ENCODE measurements at regions not wholly inside any gene's neighbourhood (a gene's known extent, or its start where the extent isn't known, plus 50 kb on each side); places are given as distances from the start of the nearest gene placed in this dataset.
A peak's percentile ranks its signal among the peaks of the same experiment; 100 is the strongest.

DNA sequence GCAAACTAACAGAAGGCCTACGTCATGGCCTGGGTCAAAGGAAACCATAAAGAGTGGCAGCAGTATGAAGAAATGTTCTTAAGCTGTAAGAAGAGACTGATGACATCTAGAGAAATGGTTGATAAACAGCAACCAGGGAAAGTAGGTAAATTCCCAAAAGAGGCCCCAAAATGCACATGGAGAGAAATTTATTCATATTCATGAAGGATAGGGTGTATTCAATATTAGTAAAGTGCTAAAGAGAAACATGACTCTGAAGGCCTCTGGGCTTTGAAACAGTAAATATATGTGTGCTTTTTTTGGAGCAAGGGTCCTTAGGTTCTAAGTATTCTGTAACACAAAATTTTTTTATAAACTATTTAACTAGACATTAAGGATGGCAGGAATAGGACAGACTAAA, 149.7 kb upstream of the GRIA1 start:
- no peak for DNase-seq (ENCODE audit: insufficient read length)
- TF ChIP-seq POLR2AphosphoS5 (IDR thresholded peaks at IDR 0.05; ENCODE audit: low read depth, low read length) (no peak), TAF1 (IDR thresholded peaks at IDR 0.05; ENCODE audit: borderline replicate concordance, low read depth, low read length) (no peak)
- FAIRE-seq, result no peak

GRCh38 chr5:153342487-153342886, 148.0 kb upstream of the GRIA1 start:
- FAIRE-seq, result no peak
- TF ChIP-seq TAF1 (IDR thresholded peaks at IDR 0.05; ENCODE audit: borderline replicate concordance, low read depth, low read length) (no peak), POLR2A (IDR thresholded peaks at IDR 0.05; ENCODE audit: low read depth, low read length) (no peak), POLR2AphosphoS5 (IDR thresholded peaks at IDR 0.05; ENCODE audit: low read depth, low read length) (no peak)
- no peak for DNase-seq (ENCODE audit: insufficient read length)

DNA sequence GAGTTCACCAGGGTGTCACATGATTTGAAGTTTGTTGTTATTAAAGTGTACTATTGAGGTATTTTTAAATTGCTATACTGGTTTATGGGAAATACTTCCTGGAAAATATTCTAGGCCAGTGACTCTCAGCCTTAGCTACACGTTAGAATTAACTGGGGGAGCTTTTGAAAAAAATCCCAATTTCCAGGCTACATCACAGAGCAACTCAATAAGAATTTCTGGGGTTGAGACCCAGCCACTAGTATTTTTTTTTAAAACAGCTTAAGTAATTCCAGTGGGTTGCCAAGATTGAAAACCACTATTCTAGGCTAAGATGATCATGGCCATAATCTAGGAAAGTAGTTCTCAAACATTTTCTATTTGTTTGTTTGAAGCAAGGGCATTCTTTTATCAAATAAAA, 142.9 kb upstream of the GRIA1 start:
- DNase-seq (ENCODE audit: insufficient read length), result no peak
- no peak for FAIRE-seq
- TF ChIP-seq POLR2AphosphoS5 (IDR thresholded peaks at IDR 0.05; ENCODE audit: low read depth, low read length) (no peak), POLR2A (IDR thresholded peaks at IDR 0.05; ENCODE audit: low read depth, low read length) (no peak), TAF1 (IDR thresholded peaks at IDR 0.05; ENCODE audit: borderline replicate concordance, low read depth, low read length) (no peak)

- no peak for TF ChIP-seq POLR2A (IDR thresholded peaks at IDR 0.05; ENCODE audit: low read depth, low read length)
- TF ChIP-seq POLR2AphosphoS5 (IDR thresholded peaks at IDR 0.05; ENCODE audit: low read depth, low read length), result no peak
- no peak for TF ChIP-seq TAF1 (IDR thresholded peaks at IDR 0.05; ENCODE audit: borderline replicate concordance, low read depth, low read length)
- no peak for DNase-seq (ENCODE audit: insufficient read length)
- FAIRE-seq, result no peak
Observed at GRCh38 chr5:153350175-153350883, 140.1 kb upstream of the GRIA1 start.

DNA sequence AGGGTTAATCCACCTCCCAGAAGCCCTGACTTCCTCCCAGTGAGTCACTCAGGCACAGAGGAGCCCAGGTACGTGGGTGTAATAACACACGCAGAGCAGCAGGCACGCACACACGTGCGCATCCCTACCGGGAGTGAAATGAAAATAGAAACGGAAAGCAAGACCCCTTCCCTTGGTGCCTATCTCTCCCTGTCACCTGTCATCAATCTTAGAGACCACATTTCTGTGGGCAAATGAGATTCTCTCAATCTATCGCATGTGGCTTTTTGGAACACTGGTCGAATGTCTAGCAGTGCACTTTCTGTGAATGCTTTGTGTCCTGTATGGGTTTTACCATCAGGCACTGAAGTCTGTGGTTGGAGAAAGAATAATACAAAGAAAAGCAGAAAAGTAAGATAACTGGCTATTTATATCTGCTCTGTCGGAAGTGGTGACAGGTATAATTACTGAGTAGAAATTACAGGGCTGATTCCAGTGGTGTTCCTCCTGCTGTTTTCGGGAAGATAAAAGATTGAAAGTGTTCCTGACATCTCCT, 137.7 kb upstream of the GRIA1 start:
- peak; percentile 4 for DNase-seq (ENCODE audit: insufficient read length)
- peak; percentile 86 for FAIRE-seq
- TF ChIP-seq POLR2AphosphoS5 (IDR thresholded peaks at IDR 0.05; ENCODE audit: low read depth, low read length) (no peak), TAF1 (IDR thresholded peaks at IDR 0.05; ENCODE audit: borderline replicate concordance, low read depth, low read length) (no peak), POLR2A (IDR thresholded peaks at IDR 0.05; ENCODE audit: low read depth, low read length) (no peak)

DNA sequence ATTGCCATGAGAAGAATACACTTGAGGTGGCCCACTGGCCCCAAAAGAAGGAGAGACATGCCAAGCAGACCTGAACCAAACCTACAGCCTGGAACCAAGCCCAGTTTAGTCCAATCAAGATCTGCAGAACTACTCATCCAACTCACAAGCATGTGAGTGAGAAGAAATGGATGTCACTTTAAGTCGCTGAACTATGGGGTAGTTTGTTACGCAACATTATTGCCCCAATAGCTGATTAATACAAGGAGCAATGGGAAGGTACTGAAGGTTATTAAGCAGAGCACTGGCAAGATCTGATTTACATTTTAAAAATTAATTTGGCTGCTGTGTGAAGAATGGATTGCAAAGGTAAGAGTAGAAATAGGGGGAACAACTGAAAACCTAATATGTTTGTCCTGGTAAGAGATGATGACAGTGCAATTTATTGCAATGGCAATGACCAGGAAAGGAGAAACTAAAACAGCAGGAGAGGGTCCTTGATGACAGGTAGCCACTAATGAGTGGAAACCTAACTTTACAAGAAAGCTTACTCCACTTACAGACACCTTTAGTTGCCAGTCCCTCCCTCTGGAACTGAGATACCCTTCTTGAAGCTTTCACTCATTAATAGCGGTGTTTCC, 132.9 kb upstream of the GRIA1 start:
- FAIRE-seq, result no peak
- TF ChIP-seq POLR2A (IDR thresholded peaks at IDR 0.05; ENCODE audit: low read depth, low read length), result no peak
- TF ChIP-seq TAF1 (IDR thresholded peaks at IDR 0.05; ENCODE audit: borderline replicate concordance, low read depth, low read length), result no peak
- no peak for TF ChIP-seq POLR2AphosphoS5 (IDR thresholded peaks at IDR 0.05; ENCODE audit: low read depth, low read length)
- DNase-seq (ENCODE audit: insufficient read length), result no peak

- TF ChIP-seq TAF1 (IDR thresholded peaks at IDR 0.05; ENCODE audit: borderline replicate concordance, low read depth, low read length) (no peak), POLR2A (IDR thresholded peaks at IDR 0.05; ENCODE audit: low read depth, low read length) (no peak), POLR2AphosphoS5 (IDR thresholded peaks at IDR 0.05; ENCODE audit: low read depth, low read length) (no peak)
- peak; percentile 69 for FAIRE-seq
- DNase-seq (ENCODE audit: insufficient read length), result no peak
Observed at GRCh38 chr5:153358315-153358976, 132.0 kb upstream of the GRIA1 start.

GRCh38 chr5:153360860-153361259, 129.6 kb upstream of the GRIA1 start:
- TF ChIP-seq POLR2AphosphoS5 (IDR thresholded peaks at IDR 0.05; ENCODE audit: low read depth, low read length), result no peak
- no peak for TF ChIP-seq POLR2A (IDR thresholded peaks at IDR 0.05; ENCODE audit: low read depth, low read length)
- TF ChIP-seq TAF1 (IDR thresholded peaks at IDR 0.05; ENCODE audit: borderline replicate concordance, low read depth, low read length), result no peak
- FAIRE-seq (no peak), DNase-seq (ENCODE audit: insufficient read length) (no peak)

GRCh38 chr5:153361735-153362409, 128.6 kb upstream of the GRIA1 start:
- DNase-seq (ENCODE audit: insufficient read length) (no peak), FAIRE-seq (no peak)
- TF ChIP-seq POLR2A (IDR thresholded peaks at IDR 0.05; ENCODE audit: low read depth, low read length), result no peak
- TF ChIP-seq POLR2AphosphoS5 (IDR thresholded peaks at IDR 0.05; ENCODE audit: low read depth, low read length), result no peak
- no peak for TF ChIP-seq TAF1 (IDR thresholded peaks at IDR 0.05; ENCODE audit: borderline replicate concordance, low read depth, low read length)

DNA sequence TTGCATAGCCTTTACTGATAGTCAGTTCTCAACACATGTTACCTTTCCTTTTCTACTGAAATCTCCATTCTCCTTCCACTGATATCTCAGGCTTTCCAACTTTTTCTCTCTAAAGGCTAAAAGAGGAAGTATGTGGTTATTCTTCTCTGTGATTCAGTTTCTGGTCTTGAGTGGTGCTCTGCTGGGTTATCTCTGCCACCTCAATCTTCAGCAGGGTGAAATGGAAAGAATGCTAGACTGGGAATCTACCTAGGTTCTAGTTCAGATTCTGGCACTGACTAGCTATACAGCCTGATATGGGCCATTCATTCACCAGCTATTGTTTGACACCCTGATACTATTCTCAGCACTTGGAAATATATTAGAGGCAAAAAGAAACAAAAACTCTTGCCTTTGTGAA, 124.9 kb upstream of the GRIA1 start:
- TF ChIP-seq POLR2A (IDR thresholded peaks at IDR 0.05; ENCODE audit: low read depth, low read length) (no peak), POLR2AphosphoS5 (IDR thresholded peaks at IDR 0.05; ENCODE audit: low read depth, low read length) (no peak), TAF1 (IDR thresholded peaks at IDR 0.05; ENCODE audit: borderline replicate concordance, low read depth, low read length) (no peak)
- no peak for FAIRE-seq
- DNase-seq (ENCODE audit: insufficient read length), result no peak

DNA sequence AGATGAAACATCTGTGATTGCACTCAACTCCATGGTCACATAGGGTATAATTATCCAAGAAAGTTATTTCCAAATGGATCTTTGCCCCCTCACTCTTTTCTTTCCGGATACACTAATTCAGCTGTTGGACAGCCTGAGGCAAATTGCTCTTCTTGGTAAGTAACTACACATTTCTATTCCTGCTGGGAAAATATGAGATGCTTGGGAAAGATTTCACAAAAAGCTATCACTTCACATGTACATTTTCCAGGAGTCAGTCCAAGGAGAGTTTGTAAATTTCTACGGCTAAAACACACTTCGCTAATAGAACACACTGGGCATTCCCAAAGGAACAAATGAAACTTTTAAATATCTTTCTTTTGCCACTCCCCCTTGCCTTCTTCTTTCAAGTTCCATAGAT, 123.0 kb upstream of the GRIA1 start:
- TF ChIP-seq POLR2A (IDR thresholded peaks at IDR 0.05; ENCODE audit: low read depth, low read length) (no peak), POLR2AphosphoS5 (IDR thresholded peaks at IDR 0.05; ENCODE audit: low read depth, low read length) (no peak), TAF1 (IDR thresholded peaks at IDR 0.05; ENCODE audit: borderline replicate concordance, low read depth, low read length) (no peak)
- DNase-seq (ENCODE audit: insufficient read length) (no peak), FAIRE-seq (no peak)
